ENCODE measurements at regions not wholly inside any gene's neighbourhood (a gene's known extent, or its start where the extent isn't known, plus 50 kb on each side); places are given as distances from the start of the nearest gene placed in this dataset.

- ATAC-seq (ENCODE audit: low read depth), result no peak
- no peaks in the 10 kb centered on the region for H3K79me2 ChIP-seq (ENCODE audit: control insufficient read depth, insufficient read depth, low read length)
- no peak overlapping the region for H3K9ac ChIP-seq (ENCODE audit: low read length)
- intact Hi-C loops (cut with micrococcal nuclease), result no loop called here
- Mint-ChIP-seq H3K4me3 (no peak overlapping the region), H3K9me3 (ENCODE audit: insufficient read depth) (no peaks in the 10 kb centered on the region), H3K27ac (no peak overlapping the region), H3K4me1 (peaks cover 6% of the 10 kb centered on the region), H3K27me3 (no peaks in the 10 kb centered on the region)
- POLR2A ChIA-PET, result no interaction called here
- TF ChIP-seq CTCF (IDR thresholded peaks at IDR 0.05) (no peak), EZH2 (IDR thresholded peaks at IDR 0.05; ENCODE audit: borderline replicate concordance, insufficient read depth, low read depth, low read length, poor library complexity, severe bottlenecking) (no peak)
- CTCF ChIA-PET, result no interaction called here
- 80% methylated on average over 2 of the region's 2 CpGs for WGBS (ENCODE audit: insufficient coverage)
- no peaks in the 10 kb centered on the region for H3K27me3 ChIP-seq (replicated peaks in 1 of 4; ENCODE audit: control extremely low read depth in 1 of 4, control insufficient read depth in 3 of 4, insufficient read depth in 4 of 4, low read length in 3 of 4)
- no peaks in the 10 kb centered on the region for H4K20me1 ChIP-seq (ENCODE audit: control insufficient read depth, insufficient read depth, low read length, poor library complexity, severe bottlenecking)
- H3K27ac ChIP-seq (ENCODE audit: low read length in 2 of 2), result no peak overlapping the region
- no peaks in the 10 kb centered on the region for H3K36me3 ChIP-seq (replicated peaks in 1 of 2; ENCODE audit: control extremely low read depth in 1 of 2, control insufficient read depth in 1 of 2, extremely low read depth in 1 of 2, insufficient read depth in 2 of 2, low read length in 1 of 2)
- no peak overlapping the region for H3K4me3 ChIP-seq (ENCODE audit: control extremely low read depth in 1 of 5, extremely low read depth in 1 of 5, insufficient read depth in 1 of 5, low read depth in 2 of 5, low read length in 4 of 5)
- DNase-seq, result no peak
- H3K4me2 ChIP-seq (replicated peaks; ENCODE audit: low read depth, low read length, poor library complexity, severe bottlenecking), result no peak overlapping the region
- H3K4me1 ChIP-seq (ENCODE audit: control insufficient read depth in 2 of 2, insufficient read depth in 2 of 2, low read length in 2 of 2), result no peaks in the 10 kb centered on the region
- H2AFZ ChIP-seq (ENCODE audit: insufficient read depth, low read depth, low read length, poor library complexity, severe bottlenecking), result no peak overlapping the region
- H3K9me3 ChIP-seq (ENCODE audit: control extremely low read depth in 1 of 3, control insufficient read depth in 2 of 3, insufficient read depth in 1 of 3, low read length in 2 of 3), result peaks cover 0 to 3% (median 0%) of the 10 kb centered on the region in 3 donors
These were observed 662.0 kb downstream of the SQOR start for GRCh38 chr15:46296797-46297196.

GRCh38 chr15:46297766-46298165 is 662.9 kb downstream of the SQOR start:
- H3K27ac Mint-ChIP-seq, result no peak overlapping the region
- H3K27me3 Mint-ChIP-seq, result no peaks in the 10 kb centered on the region
- no peak overlapping the region for H3K4me3 Mint-ChIP-seq
- Histone ChIP-seq H3K79me2 (ENCODE audit: control insufficient read depth, insufficient read depth, low read length) (no peaks in the 10 kb centered on the region), H4K20me1 (ENCODE audit: control insufficient read depth, insufficient read depth, low read length, poor library complexity, severe bottlenecking) (no peaks in the 10 kb centered on the region), H3K4me3 (ENCODE audit: control extremely low read depth in 1 of 5, extremely low read depth in 1 of 5, insufficient read depth in 1 of 5, low read depth in 2 of 5, low read length in 4 of 5) (no peak overlapping the region), H2AFZ (ENCODE audit: insufficient read depth, low read depth, low read length, poor library complexity, severe bottlenecking) (no peak overlapping the region), H3K9ac (ENCODE audit: low read length) (no peak overlapping the region), H3K27ac (ENCODE audit: low read length in 2 of 2) (no peak overlapping the region), H3K4me2 (replicated peaks; ENCODE audit: low read depth, low read length, poor library complexity, severe bottlenecking) (no peak overlapping the region), H3K9me3 (ENCODE audit: control extremely low read depth in 1 of 3, control insufficient read depth in 2 of 3, insufficient read depth in 1 of 3, low read length in 2 of 3) (peaks cover 0 to 3% (median 0%) of the 10 kb centered on the region in 3 donors), H3K27me3 (replicated peaks in 1 of 4; ENCODE audit: control extremely low read depth in 1 of 4, control insufficient read depth in 3 of 4, insufficient read depth in 4 of 4, low read length in 3 of 4) (no peaks in the 10 kb centered on the region), H3K36me3 (replicated peaks in 1 of 2; ENCODE audit: control extremely low read depth in 1 of 2, control insufficient read depth in 1 of 2, extremely low read depth in 1 of 2, insufficient read depth in 2 of 2, low read length in 1 of 2) (no peaks in the 10 kb centered on the region), H3K4me1 (ENCODE audit: control insufficient read depth in 2 of 2, insufficient read depth in 2 of 2, low read length in 2 of 2) (no peaks in the 10 kb centered on the region)
- intact Hi-C loops (cut with micrococcal nuclease), result no loop called here
- CTCF ChIA-PET, result interaction anchor here (1.2 to 1.4 kb wide), 2 partner anchors 10 to 13 kb away, joined by 3 to 5 read pairs; no protein-coding TSS in a partner anchor
- WGBS (ENCODE audit: insufficient coverage), result no CpG with 5 or more reads among the region's 3 CpGs
- no peak for ATAC-seq (ENCODE audit: low read depth)
- POLR2A ChIA-PET, result no interaction called here
- TF ChIP-seq EZH2 (IDR thresholded peaks at IDR 0.05; ENCODE audit: borderline replicate concordance, insufficient read depth, low read depth, low read length, poor library complexity, severe bottlenecking), result no peak
- TF ChIP-seq CTCF (IDR thresholded peaks at IDR 0.05), result no peak
- no peaks in the 10 kb centered on the region for H3K9me3 Mint-ChIP-seq (ENCODE audit: insufficient read depth)
- DNase-seq, result peak; percentile 20
- H3K4me1 Mint-ChIP-seq, result peaks cover 6% of the 10 kb centered on the region

Measured in B cell (primary cell).